ENCODE measurements at regions not wholly inside any gene's neighbourhood (a gene's known extent, or its start where the extent isn't known, plus 50 kb on each side); places are given as distances from the start of the nearest gene placed in this dataset.

- no peak overlapping the region for H2BK5ac ChIP-seq (ENCODE audit: low read depth, low read length)
- TF ChIP-seq HDAC2 (IDR thresholded peaks at IDR 0.05; ENCODE audit: borderline replicate concordance in 1 of 2, low read depth in 2 of 2, low read length in 2 of 2) (no peak), CTBP2 (IDR thresholded peaks at IDR 0.05; ENCODE audit: borderline replicate concordance, insufficient read depth, insufficient read length, low read length) (no peak), CBX5 (IDR thresholded peaks at IDR 0.05; ENCODE audit: low read depth, low read length) (no peak), YY1 (IDR thresholded peaks at IDR 0.05; ENCODE audit: low read depth, low read length) (no peak), EP300 (IDR thresholded peaks at IDR 0.05; ENCODE audit: borderline replicate concordance in 1 of 2, low read depth in 2 of 2, low read length in 2 of 2) (no peak), GABPA (IDR thresholded peaks at IDR 0.05; ENCODE audit: borderline replicate concordance, insufficient read depth, low read length) (no peak), POLR2AphosphoS5 (IDR thresholded peaks at IDR 0.05; ENCODE audit: low read depth, low read length) (no peak), SIX5 (IDR thresholded peaks at IDR 0.05; ENCODE audit: low read depth, low read length) (no peak), SIRT6 (IDR thresholded peaks at IDR 0.05; ENCODE audit: low read length) (no peak), SP4 (IDR thresholded peaks at IDR 0.05; ENCODE audit: low read length) (no peak), EZH2 (IDR thresholded peaks at IDR 0.05; ENCODE audit: low read depth, low read length, severe bottlenecking) (no peak), CREB1 (IDR thresholded peaks at IDR 0.05) (no peak), HDAC6 (IDR thresholded peaks at IDR 0.05; ENCODE audit: low read depth, low read length) (no peak), TAF1 (IDR thresholded peaks at IDR 0.05; ENCODE audit: low read depth, low read length) (no peak), BACH1 (IDR thresholded peaks at IDR 0.05; ENCODE audit: low read length) (no peak)
- TF ChIP-seq, protein P1, sequence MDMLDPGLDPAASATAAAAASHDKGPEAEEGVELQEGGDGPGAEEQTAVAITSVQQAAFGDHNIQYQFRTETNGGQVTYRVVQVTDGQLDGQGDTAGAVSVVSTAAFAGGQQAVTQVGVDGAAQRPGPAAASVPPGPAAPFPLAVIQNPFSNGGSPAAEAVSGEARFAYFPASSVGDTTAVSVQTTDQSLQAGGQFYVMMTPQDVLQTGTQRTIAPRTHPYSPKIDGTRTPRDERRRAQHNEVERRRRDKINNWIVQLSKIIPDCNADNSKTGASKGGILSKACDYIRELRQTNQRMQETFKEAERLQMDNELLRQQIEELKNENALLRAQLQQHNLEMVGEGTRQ (IDR thresholded peaks at IDR 0.05; ENCODE audit: low read length), result no peak
These were observed 177.7 kb upstream of the MCTP2 start for GRCh38 chr15:94053626-94054025.

More at GRCh38 chr15:94053626-94054025, 177.7 kb upstream of the MCTP2 start:
- Histone ChIP-seq H3K23me2 (ENCODE audit: low read depth, low read length) (peaks cover 10% of the 10 kb centered on the region; the same call in 1 of the 2 replicates), H4K20me1 (replicated peaks in 1 of 2; ENCODE audit: control insufficient read depth in 1 of 2, insufficient read depth in 2 of 2, low read length in 2 of 2) (peaks cover 0 to 9% of the 10 kb centered on the region in 2 experiments), H3K4me2 (ENCODE audit: insufficient read depth in 1 of 2, low read depth in 2 of 2, low read length in 2 of 2) (no peak overlapping the region), H3K27ac (ENCODE audit: low read depth, low read length) (no peak overlapping the region), H2BK15ac (ENCODE audit: low read length) (no peak overlapping the region), H3K9ac (replicated peaks in 1 of 4; ENCODE audit: extremely low read depth in 1 of 4, low read depth in 3 of 4, low read length in 3 of 4) (no peak overlapping the region; a peak in 1 of 7 replicates), H3K9me3 (ENCODE audit: insufficient read depth in 2 of 2, low read depth in 1 of 2, low read length in 1 of 2) (no peaks in the 10 kb centered on the region), H2AK5ac (ENCODE audit: low read depth, low read length) (no peak overlapping the region), H3K4ac (replicated peaks; ENCODE audit: insufficient read length, low read depth, low read length) (no peak overlapping the region), H2AFZ (ENCODE audit: low read length) (no peak overlapping the region), H2BK20ac (ENCODE audit: low read length) (no peak overlapping the region), H3K79me1 (ENCODE audit: low read depth, low read length) (no peaks in the 10 kb centered on the region), H3K23ac (ENCODE audit: insufficient read length) (no peak overlapping the region), H3K18ac (ENCODE audit: extremely low read depth, low read length) (no peak overlapping the region), H3K4me1 (replicated peaks in 1 of 4; ENCODE audit: control insufficient read depth in 3 of 4, insufficient read depth in 4 of 4, low read length in 3 of 4) (no peaks in the 10 kb centered on the region), H3K27me3 (replicated peaks in 1 of 4; ENCODE audit: control insufficient read depth in 3 of 4, extremely low read depth in 1 of 4, insufficient read depth in 3 of 4, low read length in 3 of 4) (no peaks in the 10 kb centered on the region), H3K79me2 (ENCODE audit: control insufficient read depth in 1 of 2, insufficient read depth in 2 of 2, low read length in 2 of 2) (no peaks in the 10 kb centered on the region), H3K4me3 (ENCODE audit: extremely low read depth in 1 of 4, insufficient read depth in 2 of 4, low read depth in 3 of 4, low read length in 4 of 4) (no peak overlapping the region), H3K36me3 (ENCODE audit: control insufficient read depth in 2 of 4, insufficient read depth in 4 of 4, low read length in 3 of 4) (no peaks in the 10 kb centered on the region), H4K8ac (ENCODE audit: extremely low read depth, insufficient read depth, low read length) (no peak overlapping the region), H3K56ac (replicated peaks; ENCODE audit: insufficient read length, low read depth, low read length) (no peak overlapping the region), H4K91ac (replicated peaks; ENCODE audit: insufficient read length, low read length) (no peak overlapping the region), H2BK120ac (replicated peaks; ENCODE audit: low read depth, low read length) (no peak overlapping the region), H2BK12ac (ENCODE audit: low read depth, low read length) (no peak overlapping the region), H3K14ac (ENCODE audit: insufficient read length) (no peak overlapping the region), H4K5ac (ENCODE audit: insufficient read length, low read depth, low read length) (no peak overlapping the region)
- no peak for FAIRE-seq
- ChIA-PET POLR2A (ENCODE audit: partially characterized antibody) (no interaction called here), CTCF (ENCODE audit: partially characterized antibody) (interaction anchor here (1.6 kb wide), 1 partner anchor 9 kb away, joined by 4 read pairs; no protein-coding TSS in a partner anchor)
- no peak for DNase-seq (ENCODE audit: low read depth in 1 of 2, low spot score in 2 of 2)

Data from H1 (cell line).